ENCODE measurements at regions not wholly inside any gene's neighbourhood (a gene's known extent, or its start where the extent isn't known, plus 50 kb on each side); places are given as distances from the start of the nearest gene placed in this dataset.
A peak's percentile ranks its signal among the peaks of the same experiment; 100 is the strongest.

DNA sequence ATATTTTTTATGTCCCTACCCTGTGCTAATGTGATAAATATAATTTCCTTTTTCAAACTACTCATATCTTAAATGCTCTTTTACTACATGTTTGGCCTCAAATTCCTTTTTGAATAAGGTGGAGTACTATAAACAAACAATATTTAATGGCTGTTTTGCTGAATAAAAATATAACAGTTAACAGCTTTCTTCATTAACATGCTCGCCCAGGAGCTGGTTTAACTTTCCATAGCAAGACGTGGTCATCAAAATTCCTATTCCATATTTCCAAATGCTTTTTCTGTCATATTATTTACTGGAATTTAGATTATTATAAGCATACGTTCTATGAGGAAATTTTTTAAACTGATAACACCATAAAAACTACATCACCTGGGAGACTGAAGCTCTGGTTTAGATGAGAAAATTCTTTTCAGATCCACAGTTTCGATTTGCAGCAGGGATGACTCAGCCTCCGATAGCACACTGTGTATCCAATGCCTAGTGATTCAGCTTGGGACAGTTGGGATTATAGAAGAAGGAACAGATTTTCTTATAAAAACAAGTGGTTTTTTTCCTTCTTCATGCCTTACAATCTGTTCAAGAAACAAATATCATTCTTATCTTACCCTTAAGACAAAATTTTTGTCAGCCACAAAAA is 129.1 kb downstream of the FBXO8 start:
- H3K36me3 ChIP-seq (ENCODE audit: control insufficient read depth in 3 of 3, insufficient read depth in 3 of 3, low read length in 3 of 3) = no peaks in the 10 kb centered on the region
- H3K9ac ChIP-seq (ENCODE audit: low read depth in 1 of 3, low read length in 3 of 3) = peak overlapping the region in 2 of 3 donors; percentile 12 to 40
- H3K27ac ChIP-seq (ENCODE audit: low read depth, low read length) = no peak overlapping the region
- no peaks in the 10 kb centered on the region for H3K27me3 ChIP-seq (ENCODE audit: control insufficient read depth in 3 of 3, insufficient read depth in 3 of 3, low read length in 3 of 3)
- H3K9me3 ChIP-seq (ENCODE audit: control insufficient read depth in 3 of 3, low read length in 3 of 3) = no peaks in the 10 kb centered on the region
- peak overlapping the region; percentile 2 to 52 (median 31) for H3K4me3 ChIP-seq (ENCODE audit: low read length in 3 of 3)
- H3K4me1 ChIP-seq (ENCODE audit: control insufficient read depth in 3 of 3, insufficient read depth in 3 of 3, low read length in 3 of 3) = no peaks in the 10 kb centered on the region

DNA sequence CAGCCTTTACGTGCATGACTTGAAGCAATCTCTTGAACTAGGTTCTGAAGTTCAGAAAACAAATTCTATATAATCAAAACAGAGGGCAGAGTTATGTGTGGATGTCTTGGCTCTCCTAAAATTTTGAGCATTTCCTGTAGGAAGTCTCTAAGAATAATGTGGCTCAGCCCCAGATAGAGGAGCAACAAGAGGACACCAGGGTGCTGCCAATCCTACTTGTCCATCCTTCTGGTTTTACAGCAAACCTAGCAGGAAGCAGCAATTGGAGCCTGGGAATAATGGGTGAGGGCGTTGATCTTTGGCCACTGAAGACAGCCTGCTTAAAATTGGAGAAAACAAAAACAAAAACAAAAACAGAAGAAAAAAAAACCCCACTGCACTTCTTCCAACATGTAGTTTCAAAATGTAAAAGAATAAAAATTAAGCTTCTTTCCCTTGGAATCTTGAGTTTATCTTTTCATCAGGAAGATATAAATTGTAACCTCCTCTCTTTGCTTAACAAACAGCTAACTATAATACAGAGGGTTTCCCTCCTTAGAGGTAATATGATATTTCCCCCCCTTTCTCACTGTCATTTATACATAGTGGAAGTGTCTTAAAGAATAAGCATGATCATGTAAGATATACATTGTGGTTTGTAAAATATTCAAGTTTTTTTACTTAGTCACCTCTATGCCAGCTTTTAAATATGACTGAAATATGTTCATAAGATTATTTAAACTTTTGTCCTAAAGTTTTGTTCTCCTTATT is 130.6 kb downstream of the FBXO8 start:
- H3K4me3 ChIP-seq (ENCODE audit: low read length in 3 of 3) = no peak overlapping the region
- H3K36me3 ChIP-seq (ENCODE audit: control insufficient read depth in 3 of 3, insufficient read depth in 3 of 3, low read length in 3 of 3) = no peaks in the 10 kb centered on the region
- no peaks in the 10 kb centered on the region for H3K4me1 ChIP-seq (ENCODE audit: control insufficient read depth in 3 of 3, insufficient read depth in 3 of 3, low read length in 3 of 3)
- H3K27ac ChIP-seq (ENCODE audit: low read depth, low read length) = no peak overlapping the region
- H3K9ac ChIP-seq (ENCODE audit: low read depth in 1 of 3, low read length in 3 of 3) = no peak overlapping the region
- H3K9me3 ChIP-seq (ENCODE audit: control insufficient read depth in 3 of 3, low read length in 3 of 3) = no peaks in the 10 kb centered on the region
- no peaks in the 10 kb centered on the region for H3K27me3 ChIP-seq (ENCODE audit: control insufficient read depth in 3 of 3, insufficient read depth in 3 of 3, low read length in 3 of 3)

DNA sequence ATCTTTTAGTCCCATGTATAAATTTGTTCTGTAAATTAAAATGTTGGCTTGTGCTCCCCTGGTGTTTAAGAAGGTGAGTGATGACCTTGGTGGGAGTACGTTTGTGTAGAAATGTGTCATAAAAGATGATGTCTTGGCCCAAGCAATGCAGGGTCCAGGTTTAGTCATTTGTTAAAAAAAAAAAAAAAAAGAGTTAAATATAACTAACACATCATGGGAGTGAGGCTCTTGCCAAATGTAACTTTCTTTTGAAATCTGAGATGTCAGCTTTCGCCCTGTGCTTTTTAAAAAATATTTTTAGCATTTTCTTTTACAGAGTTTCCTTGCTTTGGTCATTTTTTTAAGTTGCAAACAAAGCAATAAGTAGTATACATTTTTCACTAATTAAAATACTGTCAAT is 135.6 kb downstream of the FBXO8 start:
- Histone ChIP-seq H3K9ac (ENCODE audit: low read depth in 1 of 3, low read length in 3 of 3) (no peak overlapping the region), H3K4me3 (ENCODE audit: low read length in 3 of 3) (no peak overlapping the region), H3K4me1 (ENCODE audit: control insufficient read depth in 3 of 3, insufficient read depth in 3 of 3, low read length in 3 of 3) (no peaks in the 10 kb centered on the region), H3K36me3 (ENCODE audit: control insufficient read depth in 3 of 3, insufficient read depth in 3 of 3, low read length in 3 of 3) (no peaks in the 10 kb centered on the region), H3K27me3 (ENCODE audit: control insufficient read depth in 3 of 3, insufficient read depth in 3 of 3, low read length in 3 of 3) (no peaks in the 10 kb centered on the region), H3K27ac (ENCODE audit: low read depth, low read length) (no peak overlapping the region), H3K9me3 (ENCODE audit: control insufficient read depth in 3 of 3, low read length in 3 of 3) (no peaks in the 10 kb centered on the region)

DNA sequence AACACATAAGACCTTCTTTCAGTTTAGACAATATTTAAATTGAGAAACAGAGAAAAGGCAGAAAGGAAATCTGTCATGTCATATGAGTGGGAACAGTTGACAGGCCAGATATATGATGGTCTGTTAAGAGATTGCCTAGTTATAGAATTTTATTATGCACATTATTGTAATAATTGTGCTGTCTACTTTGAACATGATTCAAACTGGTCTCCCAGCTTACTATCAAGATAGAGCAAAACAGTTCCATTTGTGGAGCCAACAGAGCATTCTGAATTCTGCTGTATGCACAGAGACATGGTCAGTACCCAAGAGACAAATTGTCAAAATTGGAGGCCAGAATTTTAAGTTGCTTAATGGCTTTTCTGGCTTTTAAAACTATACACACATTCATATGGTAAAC is 139.4 kb downstream of the FBXO8 start:
- Histone ChIP-seq H3K27me3 (ENCODE audit: control insufficient read depth in 3 of 3, insufficient read depth in 3 of 3, low read length in 3 of 3) (no peaks in the 10 kb centered on the region), H3K9me3 (ENCODE audit: control insufficient read depth in 3 of 3, low read length in 3 of 3) (no peaks in the 10 kb centered on the region), H3K4me1 (ENCODE audit: control insufficient read depth in 3 of 3, insufficient read depth in 3 of 3, low read length in 3 of 3) (no peaks in the 10 kb centered on the region), H3K4me3 (ENCODE audit: low read length in 3 of 3) (no peak overlapping the region), H3K27ac (ENCODE audit: low read depth, low read length) (no peak overlapping the region), H3K36me3 (ENCODE audit: control insufficient read depth in 3 of 3, insufficient read depth in 3 of 3, low read length in 3 of 3) (no peaks in the 10 kb centered on the region), H3K9ac (ENCODE audit: low read depth in 1 of 3, low read length in 3 of 3) (no peak overlapping the region)

DNA sequence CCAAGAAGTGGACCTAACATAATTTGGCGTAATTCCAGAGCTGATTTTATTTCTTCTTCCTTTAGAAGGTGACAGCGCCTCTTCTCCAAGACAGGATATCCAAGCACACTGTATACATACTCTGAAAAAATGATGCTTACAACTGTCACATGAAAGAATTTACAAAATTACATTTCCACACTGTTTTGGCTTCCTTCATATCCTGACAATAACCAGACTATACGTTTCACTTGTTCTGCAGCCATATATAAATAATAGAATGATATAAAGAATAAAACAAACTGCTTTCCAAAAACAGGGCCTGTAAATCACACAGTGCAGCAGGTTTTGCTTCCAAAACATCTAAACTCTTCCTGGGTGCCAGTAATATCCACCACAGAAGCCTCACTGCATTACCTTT is 141.6 kb downstream of the FBXO8 start:
- Histone ChIP-seq H3K9ac (ENCODE audit: low read depth in 1 of 3, low read length in 3 of 3) (no peak overlapping the region), H3K4me3 (ENCODE audit: low read length in 3 of 3) (no peak overlapping the region), H3K9me3 (ENCODE audit: control insufficient read depth in 3 of 3, low read length in 3 of 3) (no peaks in the 10 kb centered on the region), H3K27ac (ENCODE audit: low read depth, low read length) (no peak overlapping the region), H3K27me3 (ENCODE audit: control insufficient read depth in 3 of 3, insufficient read depth in 3 of 3, low read length in 3 of 3) (no peaks in the 10 kb centered on the region), H3K36me3 (ENCODE audit: control insufficient read depth in 3 of 3, insufficient read depth in 3 of 3, low read length in 3 of 3) (no peaks in the 10 kb centered on the region), H3K4me1 (ENCODE audit: control insufficient read depth in 3 of 3, insufficient read depth in 3 of 3, low read length in 3 of 3) (no peaks in the 10 kb centered on the region)

DNA sequence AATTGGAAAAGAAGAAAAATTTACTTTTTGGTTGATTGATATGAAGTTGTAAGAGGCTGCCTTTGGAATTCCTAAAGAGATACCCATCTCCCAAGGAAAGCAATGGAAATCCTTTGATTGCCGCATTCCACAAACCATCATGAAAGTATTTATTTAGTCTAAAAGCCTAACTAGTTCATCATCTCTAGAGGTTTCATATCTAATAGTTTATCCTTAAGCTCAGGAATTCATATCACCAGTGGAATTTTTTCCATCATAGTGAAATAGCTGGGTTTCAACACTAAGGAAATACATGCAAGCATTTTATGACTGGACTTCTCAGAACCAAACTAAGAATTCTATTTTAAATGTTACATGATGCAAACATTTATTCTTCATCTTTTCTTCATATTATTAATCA is 144.9 kb downstream of the FBXO8 start:
- Histone ChIP-seq H3K36me3 (ENCODE audit: control insufficient read depth in 3 of 3, insufficient read depth in 3 of 3, low read length in 3 of 3) (no peaks in the 10 kb centered on the region), H3K4me3 (ENCODE audit: low read length in 3 of 3) (no peak overlapping the region), H3K9ac (ENCODE audit: low read depth in 1 of 3, low read length in 3 of 3) (no peak overlapping the region), H3K27ac (ENCODE audit: low read depth, low read length) (no peak overlapping the region), H3K4me1 (ENCODE audit: control insufficient read depth in 3 of 3, insufficient read depth in 3 of 3, low read length in 3 of 3) (no peaks in the 10 kb centered on the region), H3K9me3 (ENCODE audit: control insufficient read depth in 3 of 3, low read length in 3 of 3) (no peaks in the 10 kb centered on the region), H3K27me3 (ENCODE audit: control insufficient read depth in 3 of 3, insufficient read depth in 3 of 3, low read length in 3 of 3) (peaks cover 0 to 3% (median 0%) of the 10 kb centered on the region in 3 donors)

DNA sequence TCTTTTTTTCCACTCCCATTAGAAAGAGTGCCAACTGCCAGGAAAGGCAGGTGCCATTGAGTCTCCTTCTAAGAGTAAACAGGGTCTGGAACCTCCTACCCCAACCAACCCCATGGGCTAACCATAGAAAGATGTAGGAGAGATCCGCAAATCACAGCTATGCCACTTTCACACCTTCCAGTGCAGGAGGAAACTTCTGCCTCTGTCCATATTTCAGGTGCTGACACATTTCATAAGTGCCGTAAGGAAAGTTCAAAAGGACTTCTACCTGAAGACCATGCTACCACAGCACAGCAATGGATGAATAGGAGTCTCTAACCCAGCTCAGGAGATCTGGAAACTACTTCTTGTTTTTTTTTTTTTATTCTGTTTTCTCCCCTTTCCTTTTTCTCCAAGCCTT is 145.8 kb downstream of the FBXO8 start:
- no peak overlapping the region for H3K27ac ChIP-seq (ENCODE audit: low read depth, low read length)
- H3K4me3 ChIP-seq (ENCODE audit: low read length in 3 of 3) = no peak overlapping the region
- H3K9ac ChIP-seq (ENCODE audit: low read depth in 1 of 3, low read length in 3 of 3) = no peak overlapping the region
- peaks cover 0 to 3% (median 0%) of the 10 kb centered on the region in 3 donors for H3K27me3 ChIP-seq (ENCODE audit: control insufficient read depth in 3 of 3, insufficient read depth in 3 of 3, low read length in 3 of 3)
- no peaks in the 10 kb centered on the region for H3K36me3 ChIP-seq (ENCODE audit: control insufficient read depth in 3 of 3, insufficient read depth in 3 of 3, low read length in 3 of 3)
- no peaks in the 10 kb centered on the region for H3K4me1 ChIP-seq (ENCODE audit: control insufficient read depth in 3 of 3, insufficient read depth in 3 of 3, low read length in 3 of 3)
- H3K9me3 ChIP-seq (ENCODE audit: control insufficient read depth in 3 of 3, low read length in 3 of 3) = no peaks in the 10 kb centered on the region

DNA sequence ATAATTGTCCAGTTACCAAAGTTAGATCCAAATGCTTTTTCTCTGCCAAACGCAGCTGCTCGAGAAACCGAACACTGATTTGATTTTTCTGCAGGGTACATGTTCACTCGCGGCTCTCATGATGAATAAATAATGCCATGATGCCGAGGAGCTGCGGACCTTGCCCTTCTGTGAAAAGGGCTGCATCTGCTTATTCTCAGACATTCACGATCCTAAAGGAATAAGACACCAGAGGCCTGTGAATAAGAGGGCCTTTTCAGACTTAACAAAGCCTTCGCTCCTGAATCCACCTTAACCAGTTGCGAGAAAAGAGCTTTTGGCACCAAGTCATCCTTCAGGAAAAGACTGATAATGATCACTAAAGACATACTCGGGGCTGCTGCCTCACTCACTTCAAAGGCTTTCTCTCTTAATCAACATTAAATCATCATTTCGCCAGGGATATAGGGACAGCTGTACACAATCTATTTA is 147.5 kb downstream of the FBXO8 start:
- H3K4me3 ChIP-seq (ENCODE audit: low read length in 3 of 3) = peak overlapping the region; percentile 15 to 36 (median 34)
- peaks cover 0 to 3% (median 0%) of the 10 kb centered on the region in 3 donors for H3K27me3 ChIP-seq (ENCODE audit: control insufficient read depth in 3 of 3, insufficient read depth in 3 of 3, low read length in 3 of 3)
- H3K36me3 ChIP-seq (ENCODE audit: control insufficient read depth in 3 of 3, insufficient read depth in 3 of 3, low read length in 3 of 3) = no peaks in the 10 kb centered on the region
- H3K27ac ChIP-seq (ENCODE audit: low read depth, low read length) = no peak overlapping the region
- H3K4me1 ChIP-seq (ENCODE audit: control insufficient read depth in 3 of 3, insufficient read depth in 3 of 3, low read length in 3 of 3) = no peaks in the 10 kb centered on the region
- H3K9me3 ChIP-seq (ENCODE audit: control insufficient read depth in 3 of 3, low read length in 3 of 3) = no peaks in the 10 kb centered on the region
- H3K9ac ChIP-seq (ENCODE audit: low read depth in 1 of 3, low read length in 3 of 3) = peak overlapping the region in 1 of 3 donors; percentile 17

DNA sequence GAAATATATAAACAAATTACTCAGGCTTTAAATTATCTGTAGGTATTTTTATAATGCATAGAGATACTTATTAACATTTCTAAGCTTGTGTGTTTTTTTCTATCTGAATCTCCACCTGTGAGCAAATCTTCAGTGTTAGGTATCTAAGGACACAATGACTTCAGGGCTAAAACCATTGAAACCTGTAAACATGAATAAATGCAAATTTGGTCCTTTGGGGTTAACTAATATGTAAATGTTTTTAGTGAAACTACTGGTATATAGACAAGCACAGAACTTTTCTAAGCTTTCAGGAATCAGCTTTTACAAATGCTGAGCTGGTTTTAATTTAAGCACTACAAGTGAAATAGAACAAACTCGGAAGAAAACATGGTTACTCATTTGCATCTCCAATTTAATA is 147.9 kb downstream of the FBXO8 start:
- Histone ChIP-seq H3K27ac (ENCODE audit: low read depth, low read length) (no peak overlapping the region), H3K4me1 (ENCODE audit: control insufficient read depth in 3 of 3, insufficient read depth in 3 of 3, low read length in 3 of 3) (no peaks in the 10 kb centered on the region), H3K9me3 (ENCODE audit: control insufficient read depth in 3 of 3, low read length in 3 of 3) (no peaks in the 10 kb centered on the region), H3K9ac (ENCODE audit: low read depth in 1 of 3, low read length in 3 of 3) (peak overlapping the region in 1 of 3 donors; percentile 17), H3K36me3 (ENCODE audit: control insufficient read depth in 3 of 3, insufficient read depth in 3 of 3, low read length in 3 of 3) (no peaks in the 10 kb centered on the region), H3K27me3 (ENCODE audit: control insufficient read depth in 3 of 3, insufficient read depth in 3 of 3, low read length in 3 of 3) (peaks cover 0 to 3% (median 0%) of the 10 kb centered on the region in 3 donors), H3K4me3 (ENCODE audit: low read length in 3 of 3) (peak overlapping the region in 2 of 3 donors; percentile 15 to 34)

DNA sequence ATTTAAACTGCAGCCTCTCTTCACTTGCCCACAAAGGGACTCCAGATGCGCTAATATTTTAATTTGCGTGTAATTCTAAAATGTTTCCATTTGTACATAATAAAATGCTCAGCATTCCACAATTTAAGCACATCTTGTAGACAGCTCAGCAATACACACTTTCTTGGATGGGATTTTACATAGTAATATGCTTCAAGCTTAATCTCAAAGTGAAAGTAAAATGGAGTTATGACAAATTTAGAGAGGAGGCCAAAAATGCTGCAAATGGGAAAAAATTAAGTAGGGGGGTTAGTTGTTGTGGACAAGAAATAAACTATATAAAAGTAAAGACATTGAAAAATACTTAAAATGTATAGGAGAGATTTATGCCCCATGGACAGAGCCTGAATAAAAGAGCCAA is 149.1 kb downstream of the FBXO8 start:
- H3K4me1 ChIP-seq (ENCODE audit: control insufficient read depth in 3 of 3, insufficient read depth in 3 of 3, low read length in 3 of 3) = no peaks in the 10 kb centered on the region
- peaks cover 0 to 3% (median 0%) of the 10 kb centered on the region in 3 donors for H3K27me3 ChIP-seq (ENCODE audit: control insufficient read depth in 3 of 3, insufficient read depth in 3 of 3, low read length in 3 of 3)
- H3K4me3 ChIP-seq (ENCODE audit: low read length in 3 of 3) = peak overlapping the region in 1 of 3 donors; percentile 35
- H3K27ac ChIP-seq (ENCODE audit: low read depth, low read length) = no peak overlapping the region
- H3K9me3 ChIP-seq (ENCODE audit: control insufficient read depth in 3 of 3, low read length in 3 of 3) = no peaks in the 10 kb centered on the region
- H3K9ac ChIP-seq (ENCODE audit: low read depth in 1 of 3, low read length in 3 of 3) = no peak overlapping the region
- no peaks in the 10 kb centered on the region for H3K36me3 ChIP-seq (ENCODE audit: control insufficient read depth in 3 of 3, insufficient read depth in 3 of 3, low read length in 3 of 3)
